ENCODE measurements at regions not wholly inside any gene's neighbourhood (a gene's known extent, or its start where the extent isn't known, plus 50 kb on each side); places are given as distances from the start of the nearest gene placed in this dataset.
"Not testable (repeated sequence)": the region's sequence is repeated elsewhere in the genome, so short reads cannot be mapped to it uniquely, and the experiment has no call there.

DNA sequence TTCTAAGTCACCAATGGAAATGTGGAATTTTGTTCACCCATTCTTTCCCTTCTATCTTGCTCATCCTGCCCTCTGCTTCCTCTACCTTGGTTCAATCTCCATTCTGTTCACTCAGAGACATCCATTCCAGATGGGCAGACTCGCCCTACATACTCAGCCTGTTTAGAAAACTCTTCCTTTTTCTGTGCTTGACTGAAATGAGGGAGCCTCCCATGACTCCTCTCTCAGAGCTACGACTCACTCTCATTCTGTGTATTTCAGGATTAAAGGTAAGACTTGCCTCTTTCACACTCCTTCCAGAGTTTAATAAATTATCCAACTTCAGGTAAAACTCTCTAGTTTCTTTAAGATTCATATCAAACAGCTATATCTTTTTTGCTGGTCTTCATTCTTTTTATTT lies 182.8 kb downstream of the HS3ST3A1 start:
- Histone ChIP-seq H3K36me3 (replicated peaks; ENCODE audit: low read depth, low read length) (no peaks in the 10 kb centered on the region), H3K4me2 (ENCODE audit: low read length) (no peak overlapping the region), H3K27me3 (ENCODE audit: low read depth, low read length) (no peaks in the 10 kb centered on the region), H3K9me3 (ENCODE audit: insufficient read depth, low read length) (no peaks in the 10 kb centered on the region), H3K27ac (ENCODE audit: low read length) (no peak overlapping the region), H4K20me1 (ENCODE audit: insufficient read depth, low read length) (no peaks in the 10 kb centered on the region), H3K79me2 (ENCODE audit: low read length) (no peaks in the 10 kb centered on the region), H3K9ac (ENCODE audit: low read length) (no peak overlapping the region), H2AFZ (ENCODE audit: low read depth, low read length) (no peak overlapping the region), H3K4me1 (ENCODE audit: low read length) (no peaks in the 10 kb centered on the region), H3K4me3 (ENCODE audit: low read length) (no peak overlapping the region)
- no peak for TF ChIP-seq EZH2phosphoT487 (IDR thresholded peaks at IDR 0.05; ENCODE audit: low read depth)
- TF ChIP-seq, protein P1, sequence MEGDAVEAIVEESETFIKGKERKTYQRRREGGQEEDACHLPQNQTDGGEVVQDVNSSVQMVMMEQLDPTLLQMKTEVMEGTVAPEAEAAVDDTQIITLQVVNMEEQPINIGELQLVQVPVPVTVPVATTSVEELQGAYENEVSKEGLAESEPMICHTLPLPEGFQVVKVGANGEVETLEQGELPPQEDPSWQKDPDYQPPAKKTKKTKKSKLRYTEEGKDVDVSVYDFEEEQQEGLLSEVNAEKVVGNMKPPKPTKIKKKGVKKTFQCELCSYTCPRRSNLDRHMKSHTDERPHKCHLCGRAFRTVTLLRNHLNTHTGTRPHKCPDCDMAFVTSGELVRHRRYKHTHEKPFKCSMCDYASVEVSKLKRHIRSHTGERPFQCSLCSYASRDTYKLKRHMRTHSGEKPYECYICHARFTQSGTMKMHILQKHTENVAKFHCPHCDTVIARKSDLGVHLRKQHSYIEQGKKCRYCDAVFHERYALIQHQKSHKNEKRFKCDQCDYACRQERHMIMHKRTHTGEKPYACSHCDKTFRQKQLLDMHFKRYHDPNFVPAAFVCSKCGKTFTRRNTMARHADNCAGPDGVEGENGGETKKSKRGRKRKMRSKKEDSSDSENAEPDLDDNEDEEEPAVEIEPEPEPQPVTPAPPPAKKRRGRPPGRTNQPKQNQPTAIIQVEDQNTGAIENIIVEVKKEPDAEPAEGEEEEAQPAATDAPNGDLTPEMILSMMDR (IDR thresholded peaks at IDR 0.05; ENCODE audit: low read depth, low read length): no peak

DNA sequence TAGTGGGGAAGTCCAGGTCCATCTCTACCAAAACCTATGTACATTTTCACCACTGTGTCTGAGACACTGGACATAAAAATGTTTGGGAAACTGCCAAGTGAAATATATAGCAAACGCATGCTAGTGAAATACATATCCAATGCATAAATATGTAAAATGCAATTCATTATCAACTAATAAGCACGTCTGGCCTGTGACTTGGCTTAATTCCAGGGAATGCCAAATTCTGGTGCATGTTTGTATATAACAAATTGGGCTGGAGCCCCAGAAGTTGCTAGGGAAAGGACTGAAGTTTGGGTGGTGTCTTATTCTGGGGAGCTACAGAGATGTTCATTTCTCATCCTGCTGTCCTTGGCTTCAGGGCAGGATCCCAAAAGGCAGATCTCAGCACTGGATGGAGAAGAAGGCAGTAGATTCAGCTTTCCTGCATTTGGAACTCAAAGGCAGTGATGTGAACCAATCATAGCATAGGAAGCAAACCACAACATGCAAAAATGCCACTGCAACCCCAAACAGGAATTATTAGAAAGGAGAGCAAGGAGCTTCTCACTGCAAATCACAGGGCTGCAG lies 184.3 kb downstream of the HS3ST3A1 start:
- TF ChIP-seq EZH2phosphoT487 (IDR thresholded peaks at IDR 0.05; ENCODE audit: low read depth): no peak
- TF ChIP-seq, protein P1 (IDR thresholded peaks at IDR 0.05; ENCODE audit: low read depth, low read length): no peak
- no peak overlapping the region for H3K4me3 ChIP-seq (ENCODE audit: low read length)
- no peaks in the 10 kb centered on the region for H4K20me1 ChIP-seq (ENCODE audit: insufficient read depth, low read length)
- no peaks in the 10 kb centered on the region for H3K27me3 ChIP-seq (ENCODE audit: low read depth, low read length)
- H3K79me2 ChIP-seq (ENCODE audit: low read length): no peaks in the 10 kb centered on the region
- no peaks in the 10 kb centered on the region for H3K9me3 ChIP-seq (ENCODE audit: insufficient read depth, low read length)
- no peaks in the 10 kb centered on the region for H3K36me3 ChIP-seq (replicated peaks; ENCODE audit: low read depth, low read length)
- no peak overlapping the region for H3K4me2 ChIP-seq (ENCODE audit: low read length)
- no peak overlapping the region for H3K27ac ChIP-seq (ENCODE audit: low read length)
- H3K4me1 ChIP-seq (ENCODE audit: low read length): no peaks in the 10 kb centered on the region
- no peak overlapping the region for H2AFZ ChIP-seq (ENCODE audit: low read depth, low read length)
- H3K9ac ChIP-seq (ENCODE audit: low read length): no peak overlapping the region

DNA sequence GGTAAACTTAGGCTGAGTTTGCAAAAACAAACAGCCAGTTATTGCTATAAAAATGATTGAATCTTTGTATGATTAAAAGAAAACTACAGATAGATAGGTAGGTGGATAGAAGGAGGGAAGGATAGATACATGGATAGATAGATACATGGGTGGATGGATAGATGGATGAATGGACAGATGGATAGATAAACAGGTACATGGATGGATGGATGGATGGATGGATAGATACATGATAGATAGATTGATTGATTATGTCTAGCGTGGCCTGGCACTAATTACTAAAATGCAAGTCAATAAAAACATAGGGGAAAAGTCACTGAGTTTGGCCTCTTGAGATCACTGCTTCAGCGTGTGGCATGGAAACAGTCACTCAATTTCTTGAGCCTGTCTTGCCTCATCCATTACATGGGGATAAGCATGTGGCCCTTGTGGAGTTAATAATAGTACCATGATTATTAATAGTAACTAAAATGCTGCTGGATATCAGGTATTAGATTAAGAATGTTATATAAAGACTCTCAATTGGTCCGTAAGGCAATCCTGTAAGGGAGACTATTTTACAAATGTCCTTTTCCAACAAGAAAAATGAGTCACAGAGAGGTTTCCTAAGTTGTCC lies 184.9 kb downstream of the HS3ST3A1 start:
- TF ChIP-seq, protein P1 (IDR thresholded peaks at IDR 0.05; ENCODE audit: low read depth, low read length): no peak
- TF ChIP-seq EZH2phosphoT487 (IDR thresholded peaks at IDR 0.05; ENCODE audit: low read depth): no peak
- no peaks in the 10 kb centered on the region for H3K4me1 ChIP-seq (ENCODE audit: low read length)

DNA sequence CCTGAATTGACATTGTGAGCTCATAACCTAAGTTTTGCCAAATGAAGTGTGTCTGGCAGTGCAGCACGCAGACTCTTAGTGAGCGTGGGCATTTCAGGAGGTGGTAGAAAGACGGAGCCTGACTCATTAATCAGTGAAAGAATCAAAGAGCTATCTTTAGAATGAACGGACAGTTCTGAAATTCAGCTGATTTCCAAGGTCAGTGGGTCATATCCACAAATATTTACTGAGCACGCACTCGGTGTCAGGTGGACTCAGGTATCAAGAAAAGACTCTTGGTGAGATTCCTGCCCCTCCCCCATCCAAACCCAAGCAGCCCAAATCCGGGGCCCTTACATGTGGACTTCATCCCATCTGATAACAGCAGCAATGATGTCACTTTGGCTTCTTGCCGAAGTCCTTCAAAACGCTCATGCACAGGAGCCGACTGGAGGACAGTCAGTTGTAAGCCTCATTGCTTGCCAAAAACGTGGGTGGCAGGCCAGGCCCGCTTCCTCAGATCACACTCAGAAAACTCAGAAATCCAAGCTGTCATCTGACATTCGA lies 185.8 kb downstream of the HS3ST3A1 start:
- H3K27me3 ChIP-seq (ENCODE audit: low read depth, low read length): no peaks in the 10 kb centered on the region
- H3K4me2 ChIP-seq (ENCODE audit: low read length): no peak overlapping the region
- no peaks in the 10 kb centered on the region for H3K36me3 ChIP-seq (replicated peaks; ENCODE audit: low read depth, low read length)
- no peak overlapping the region for H2AFZ ChIP-seq (ENCODE audit: low read depth, low read length)
- no peak overlapping the region for H3K9ac ChIP-seq (ENCODE audit: low read length)
- no peaks in the 10 kb centered on the region for H4K20me1 ChIP-seq (ENCODE audit: insufficient read depth, low read length)
- no peaks in the 10 kb centered on the region for H3K79me2 ChIP-seq (ENCODE audit: low read length)
- H3K9me3 ChIP-seq (ENCODE audit: insufficient read depth, low read length): no peaks in the 10 kb centered on the region
- H3K4me3 ChIP-seq (ENCODE audit: low read length): no peak overlapping the region
- H3K4me1 ChIP-seq (ENCODE audit: low read length): no peaks in the 10 kb centered on the region
- H3K27ac ChIP-seq (ENCODE audit: low read length): no peak overlapping the region
- no peak for TF ChIP-seq EZH2phosphoT487 (IDR thresholded peaks at IDR 0.05; ENCODE audit: low read depth)
- TF ChIP-seq, protein P1 (IDR thresholded peaks at IDR 0.05; ENCODE audit: low read depth, low read length): no peak

More for the DNA sequence above, 184.9 kb downstream of the HS3ST3A1 start:
- H3K27me3 ChIP-seq (ENCODE audit: low read depth, low read length): no peaks in the 10 kb centered on the region
- no peak overlapping the region for H3K4me3 ChIP-seq (ENCODE audit: low read length)
- no peak overlapping the region for H3K9ac ChIP-seq (ENCODE audit: low read length)
- no peaks in the 10 kb centered on the region for H3K79me2 ChIP-seq (ENCODE audit: low read length)
- no peaks in the 10 kb centered on the region for H3K9me3 ChIP-seq (ENCODE audit: insufficient read depth, low read length)
- H4K20me1 ChIP-seq (ENCODE audit: insufficient read depth, low read length): no peaks in the 10 kb centered on the region
- no peak overlapping the region for H2AFZ ChIP-seq (ENCODE audit: low read depth, low read length)
- H3K4me2 ChIP-seq (ENCODE audit: low read length): no peak overlapping the region
- no peaks in the 10 kb centered on the region for H3K36me3 ChIP-seq (replicated peaks; ENCODE audit: low read depth, low read length)
- no peak overlapping the region for H3K27ac ChIP-seq (ENCODE audit: low read length)

DNA sequence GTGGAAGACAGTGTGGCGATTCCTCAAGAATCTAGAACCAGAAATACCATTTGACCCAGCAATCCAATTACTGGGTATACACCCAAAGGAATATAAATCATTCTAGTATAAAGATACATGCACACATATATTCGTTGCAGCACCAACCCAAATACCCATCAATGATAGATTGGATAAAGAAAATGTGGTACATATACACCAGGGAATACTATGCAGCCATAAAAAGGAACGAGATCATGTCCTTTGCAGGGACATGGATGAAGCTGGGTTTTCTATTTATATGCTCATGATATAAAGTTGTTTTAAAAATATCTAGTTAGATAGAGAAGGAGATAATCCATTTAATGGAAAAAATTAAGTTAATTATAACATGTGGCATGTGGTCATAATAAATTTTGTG lies 186.5 kb downstream of the HS3ST3A1 start:
- not testable (repeated sequence) for H3K9me3 ChIP-seq (ENCODE audit: insufficient read depth, low read length); H3K27ac ChIP-seq (ENCODE audit: low read length); H3K4me2 ChIP-seq (ENCODE audit: low read length)

More for the DNA sequence above, 186.5 kb downstream of the HS3ST3A1 start:
- H3K36me3 ChIP-seq (replicated peaks; ENCODE audit: low read depth, low read length); H3K9ac ChIP-seq (ENCODE audit: low read length); H3K79me2 ChIP-seq (ENCODE audit: low read length); H3K4me1 ChIP-seq (ENCODE audit: low read length); H4K20me1 ChIP-seq (ENCODE audit: insufficient read depth, low read length); H2AFZ ChIP-seq (ENCODE audit: low read depth, low read length); H3K27me3 ChIP-seq (ENCODE audit: low read depth, low read length); H3K4me3 ChIP-seq (ENCODE audit: low read length): not testable (repeated sequence)
